ENCODE measurements at regions not wholly inside any gene's neighbourhood (a gene's known extent, or its start where the extent isn't known, plus 50 kb on each side); places are given as distances from the start of the nearest gene placed in this dataset.
A peak's percentile ranks its signal among the peaks of the same experiment; 100 is the strongest.

- DNase-seq = no peak
Observed at GRCh38 chrX:15191830-15192229, 78.1 kb downstream of the ASB9 start.

- no peak for DNase-seq
Observed at GRCh38 chrX:15188039-15188438, 81.8 kb downstream of the ASB9 start.

- no peak for DNase-seq
Observed at GRCh38 chrX:15177316-15177715, 92.6 kb downstream of the ASB9 start.

- no peak for DNase-seq
Observed at GRCh38 chrX:15173411-15173810, 96.5 kb downstream of the ASB9 start.

- no peak for DNase-seq
Observed at GRCh38 chrX:15170927-15171326, 99.0 kb downstream of the ASB9 start.

DNA sequence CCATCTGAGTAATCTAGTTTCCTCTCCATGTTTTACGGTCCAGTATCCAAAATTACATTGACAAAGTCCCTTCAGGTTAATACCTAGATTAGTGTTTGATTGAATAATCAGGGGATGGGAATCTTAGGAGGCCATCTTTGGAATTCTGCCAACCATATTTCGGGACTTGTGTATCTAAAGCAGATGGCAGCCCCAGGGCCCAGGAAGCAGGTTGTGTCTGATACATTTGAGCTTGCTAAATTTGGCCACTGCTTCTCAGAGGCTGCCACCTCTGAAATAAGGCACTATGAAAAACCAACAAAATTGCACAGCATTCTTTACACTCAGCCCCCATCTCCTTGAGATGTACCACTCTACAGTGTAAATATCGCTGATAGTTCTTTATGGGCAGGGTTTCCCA is 102.1 kb downstream of the ASB9 start:
- DNase-seq = no peak

GRCh38 chrX:15165832-15166231 is 104.1 kb downstream of the ASB9 start:
- no peak for DNase-seq

DNA sequence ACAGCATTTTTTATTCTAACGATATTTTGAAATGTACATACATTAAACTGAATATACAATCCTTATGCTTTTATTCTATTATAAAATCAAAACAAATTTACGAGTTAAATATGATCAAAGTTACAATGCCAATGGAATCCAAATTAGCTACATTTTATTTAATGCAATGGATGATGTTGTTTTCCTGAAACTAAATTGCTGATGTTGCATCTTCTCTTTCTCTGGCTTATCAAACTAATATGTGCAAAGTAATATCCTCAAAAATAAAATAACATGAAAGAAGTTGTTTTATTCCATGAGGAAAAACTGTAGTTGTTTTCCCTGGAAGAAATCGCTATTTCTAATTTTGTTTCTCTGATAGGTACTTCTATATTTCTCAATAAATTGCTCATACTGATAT is 106.8 kb downstream of the ASB9 start:
- no peak for DNase-seq

GRCh38 chrX:15160558-15161095 is 109.3 kb downstream of the ASB9 start:
- no peak for DNase-seq

DNA sequence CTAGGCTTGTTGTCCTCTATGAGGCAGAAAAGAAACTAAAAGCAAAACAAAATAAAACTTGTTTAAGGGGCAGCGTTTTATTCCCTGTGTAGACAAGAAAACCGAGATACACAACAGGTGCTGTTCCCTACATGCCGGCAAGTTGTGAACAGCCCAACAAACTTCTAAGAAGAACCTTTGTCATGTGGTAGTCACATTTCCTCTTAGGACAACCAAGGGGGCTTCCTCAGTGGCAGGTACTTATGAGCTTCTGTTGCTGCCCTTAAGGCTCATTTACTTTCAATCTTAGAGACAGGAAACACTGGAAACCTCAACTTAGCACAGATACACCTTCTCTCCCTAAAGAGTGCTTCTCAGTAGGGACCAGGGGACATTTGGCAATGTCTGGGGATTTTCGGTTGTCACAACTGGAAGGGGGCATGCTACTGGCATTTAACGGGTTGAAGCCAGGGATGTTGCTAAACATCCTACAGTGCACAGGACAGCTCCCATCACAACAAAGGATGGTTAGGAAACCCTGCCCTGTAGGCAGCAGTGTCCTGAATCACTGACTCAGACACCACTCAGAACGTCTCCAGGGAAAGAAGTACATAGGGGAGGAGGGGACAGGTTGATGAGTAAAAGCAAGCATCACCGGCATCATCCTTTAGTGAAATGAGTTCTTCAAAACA is 111.0 kb downstream of the ASB9 start:
- no peak for DNase-seq

- DNase-seq = no peak
Observed at GRCh38 chrX:15158350-15158735, 111.5 kb downstream of the ASB9 start.

DNA sequence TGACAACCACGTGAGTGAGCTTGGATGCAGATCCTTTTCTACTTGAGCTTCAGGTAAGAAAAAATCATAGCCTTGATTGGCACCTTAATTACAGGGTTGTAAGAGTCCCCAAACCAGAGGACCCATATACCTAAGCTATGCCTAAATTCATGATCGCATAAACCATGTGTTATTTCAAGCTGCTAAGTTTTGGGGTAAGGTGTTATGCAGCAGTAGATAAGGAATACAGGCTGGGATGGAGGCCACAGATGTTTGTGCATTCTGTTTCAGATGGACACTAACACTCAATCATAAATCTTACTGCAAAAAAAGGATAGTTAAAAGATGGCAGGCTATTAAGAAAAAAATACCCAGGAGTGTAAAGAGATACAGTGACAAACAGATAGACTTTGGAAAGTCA is 112.3 kb downstream of the ASB9 start:
- no peak for DNase-seq

DNA sequence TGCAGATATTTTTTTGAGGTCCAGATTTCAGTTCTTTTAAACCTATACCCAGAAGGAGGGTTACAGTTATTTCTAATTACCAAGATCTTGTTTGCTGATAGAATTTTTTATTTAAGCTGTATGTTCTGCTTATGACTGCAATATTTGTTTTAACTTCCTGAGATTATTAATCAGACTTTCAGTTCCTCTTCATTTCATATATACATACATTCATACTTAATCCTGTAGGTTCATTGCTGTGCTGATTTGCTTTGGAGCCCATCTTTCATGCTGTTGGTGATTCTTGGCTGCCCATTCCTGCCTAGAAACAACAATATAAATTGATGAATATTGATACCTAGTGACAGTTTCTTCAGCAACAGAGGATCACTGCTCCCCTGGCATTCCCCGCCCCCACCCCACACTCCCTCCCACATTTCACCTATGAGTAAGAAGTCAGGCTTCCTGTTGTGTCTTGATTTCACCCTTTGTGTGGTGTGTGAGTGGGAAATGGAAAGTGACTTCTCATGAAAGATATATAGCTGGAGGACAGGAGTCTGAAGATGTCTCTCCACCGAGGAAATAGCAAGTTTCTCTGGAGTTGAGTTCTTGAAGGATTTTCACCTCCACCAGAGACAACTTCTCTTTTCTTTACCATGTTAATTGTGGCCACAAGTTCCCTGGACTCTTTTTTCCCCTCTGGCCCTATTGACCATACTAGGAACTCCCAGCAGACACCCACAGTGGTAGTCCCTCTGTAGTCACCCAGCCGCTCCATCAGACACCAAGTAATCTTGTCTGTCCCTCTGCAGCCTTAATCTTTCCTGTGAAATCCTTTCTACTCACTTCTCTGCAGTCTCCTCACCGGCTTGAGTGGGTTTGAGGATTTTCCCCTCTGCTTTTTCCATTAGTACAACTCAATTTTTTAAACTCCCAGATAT is 118.4 kb downstream of the ASB9 start:
- no peak for DNase-seq

DNA sequence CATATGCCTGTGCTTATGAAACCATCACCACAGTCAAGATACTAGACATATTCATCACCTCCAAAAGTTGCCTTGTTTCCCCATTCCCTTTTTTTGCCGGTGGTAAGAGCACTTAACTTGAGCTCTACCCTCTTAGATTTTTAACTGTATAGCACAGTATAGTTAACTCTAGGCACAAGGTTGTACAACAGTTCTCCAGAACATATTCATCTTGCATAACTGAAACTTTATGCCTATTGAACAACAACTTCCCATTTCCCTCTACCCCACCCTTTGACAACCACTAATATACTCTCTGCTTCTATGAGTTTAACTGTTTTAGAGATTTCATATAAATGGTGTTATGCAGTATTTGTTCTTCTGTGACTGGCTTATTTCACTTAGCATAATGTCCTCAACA is 119.3 kb downstream of the ASB9 start:
- no peak for DNase-seq

- peak in 1 of 51 donors; percentile 0 for DNase-seq
Observed at GRCh38 chrX:15146515-15146914, 123.4 kb downstream of the ASB9 start.

DNA sequence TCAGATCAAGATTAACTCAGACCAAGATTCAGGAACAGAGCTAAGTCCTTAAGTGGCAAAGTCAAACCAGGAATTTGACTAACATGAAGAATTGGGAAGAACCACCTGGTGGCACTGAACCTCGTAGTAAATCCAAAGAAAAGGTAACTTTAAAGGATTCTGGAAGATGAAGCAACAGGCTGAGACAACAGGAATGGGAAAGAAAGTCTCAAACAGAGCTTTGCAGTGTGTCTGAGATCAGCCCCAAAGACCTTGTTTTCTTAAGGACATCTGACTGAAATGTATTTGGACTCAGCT is 126.1 kb downstream of the ASB9 start:
- no peak for DNase-seq

- peak in 24 of 51 donors; percentile 0 to 35 (median 2) for DNase-seq
Observed at GRCh38 chrX:15143050-15143824, 126.6 kb downstream of the ASB9 start.

- DNase-seq = no peak
Observed at GRCh38 chrX:15142084-15142715, 127.7 kb downstream of the ASB9 start.

DNA sequence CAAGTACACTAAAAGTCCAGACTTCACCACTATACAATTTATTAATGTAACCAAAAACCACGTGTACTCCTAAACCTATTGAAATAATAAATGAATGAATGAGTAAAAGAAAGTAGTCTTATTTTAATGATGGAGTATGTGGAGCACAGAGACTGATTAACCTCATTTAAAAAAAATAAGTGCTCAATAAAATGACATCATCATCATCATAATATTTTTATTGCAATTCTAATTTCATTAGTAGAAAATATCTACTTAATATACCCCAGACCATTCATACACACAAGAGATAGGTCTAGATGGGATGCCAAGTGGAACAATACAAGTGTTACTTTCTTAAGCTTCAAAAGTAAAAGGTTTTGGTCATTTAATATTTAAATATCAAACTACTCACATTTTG is 133.1 kb downstream of the ASB9 start:
- no peak for DNase-seq

DNA sequence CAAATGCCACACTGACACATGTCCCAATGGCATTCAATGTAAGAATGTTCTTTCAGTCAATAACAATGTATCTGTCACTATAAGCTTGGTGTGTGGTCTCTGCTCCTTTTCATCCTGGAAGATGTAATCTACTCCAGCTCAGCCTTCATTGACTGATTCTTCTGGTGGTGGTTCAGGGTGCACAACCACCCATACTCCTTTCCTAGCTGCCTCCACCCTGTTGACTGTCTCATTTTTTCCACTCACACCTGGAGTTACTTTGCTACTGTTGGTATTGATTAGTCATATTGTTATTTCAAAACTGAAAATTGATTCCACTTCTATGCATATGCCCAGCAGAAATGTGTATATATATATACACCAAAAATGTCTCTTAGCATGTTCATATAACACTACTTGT is 140.5 kb downstream of the ASB9 start:
- DNase-seq = no peak

- no peak for DNase-seq
Observed at GRCh38 chrX:15128861-15129260, 141.0 kb downstream of the ASB9 start.

- DNase-seq = no peak
Observed at GRCh38 chrX:15127010-15127409, 142.9 kb downstream of the ASB9 start.
